Keratinocyte (primary cell): ENCODE measurements at regions not wholly inside any gene's neighbourhood (a gene's known extent, or its start where the extent isn't known, plus 50 kb on each side); places are given as distances from the start of the nearest gene placed in this dataset.

Experiments used
- EZH2 ChIP-seq: IDR thresholded peaks from one replicate; pipeline ENCODE4 v1.6.1; 2012; ENCODE audit warnings: inconsistent platforms, mild to moderate bottlenecking, low read length, moderate library complexity
- TF ChIP-seq, protein P1 (sequence below), 3 experiments: IDR thresholded peaks in 1 of 3; conservative IDR thresholded peaks in 1 of 3; optimal IDR thresholded peaks in 1 of 3; 2 replicates in 2 of 3; 3 replicates in 1 of 3; pipeline versions ENCODE3 to v1.5.1; 2011; ENCODE audit warnings: low read length in 3 of 3, mild to moderate bottlenecking in 3 of 3, moderate library complexity in 2 of 3, control low read depth in 1 of 3, inconsistent platforms in 1 of 3; ENCODE audit not compliant: insufficient read depth in 2 of 3; ENCODE audit errors: extremely low read depth in 1 of 3

- TF ChIP-seq, protein P1, sequence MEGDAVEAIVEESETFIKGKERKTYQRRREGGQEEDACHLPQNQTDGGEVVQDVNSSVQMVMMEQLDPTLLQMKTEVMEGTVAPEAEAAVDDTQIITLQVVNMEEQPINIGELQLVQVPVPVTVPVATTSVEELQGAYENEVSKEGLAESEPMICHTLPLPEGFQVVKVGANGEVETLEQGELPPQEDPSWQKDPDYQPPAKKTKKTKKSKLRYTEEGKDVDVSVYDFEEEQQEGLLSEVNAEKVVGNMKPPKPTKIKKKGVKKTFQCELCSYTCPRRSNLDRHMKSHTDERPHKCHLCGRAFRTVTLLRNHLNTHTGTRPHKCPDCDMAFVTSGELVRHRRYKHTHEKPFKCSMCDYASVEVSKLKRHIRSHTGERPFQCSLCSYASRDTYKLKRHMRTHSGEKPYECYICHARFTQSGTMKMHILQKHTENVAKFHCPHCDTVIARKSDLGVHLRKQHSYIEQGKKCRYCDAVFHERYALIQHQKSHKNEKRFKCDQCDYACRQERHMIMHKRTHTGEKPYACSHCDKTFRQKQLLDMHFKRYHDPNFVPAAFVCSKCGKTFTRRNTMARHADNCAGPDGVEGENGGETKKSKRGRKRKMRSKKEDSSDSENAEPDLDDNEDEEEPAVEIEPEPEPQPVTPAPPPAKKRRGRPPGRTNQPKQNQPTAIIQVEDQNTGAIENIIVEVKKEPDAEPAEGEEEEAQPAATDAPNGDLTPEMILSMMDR (optimal IDR thresholded peaks at IDR 0.05 in 1 of 3, IDR thresholded peaks at IDR 0.05 in 1 of 3, conservative IDR thresholded peaks at IDR 0.05 in 1 of 3; ENCODE audit: extremely low read depth in 1 of 3, insufficient read depth in 2 of 3, low read length in 3 of 3): no peak
- no peak for TF ChIP-seq EZH2
Measured at GRCh38 chr17:33697557-33697956, 404.5 kb upstream of the ASIC2 start.
